Neural crest cell (in vitro differentiated cells): ENCODE measurements at regions not wholly inside any gene's neighbourhood (a gene's known extent, or its start where the extent isn't known, plus 50 kb on each side); places are given as distances from the start of the nearest gene placed in this dataset.

Experiments
- DNase-seq: peaks from one replicate; pipeline ENCODE4 v3.0.0; 2021; ENCODE audit warnings: low read depth, mixed read lengths, low spot score
- H3K27ac Mint-ChIP-seq: one replicate; pipeline ENCODE4 v1.8.0; 2021; ENCODE audit warnings: mild to moderate bottlenecking, mixed read lengths; ENCODE audit not compliant: unreplicated experiment
- H3K27me3 Mint-ChIP-seq: 2 replicates; pipeline ENCODE4 v1.8.0; 2021; ENCODE audit warnings: low read depth, mild to moderate bottlenecking, mixed read lengths
- H3K36me3 Mint-ChIP-seq: 2 replicates; pipeline ENCODE4 v1.8.0; 2021; ENCODE audit warnings: low read depth, mild to moderate bottlenecking, mixed read lengths
- H3K4me1 Mint-ChIP-seq: 2 replicates; pipeline ENCODE4 v1.8.0; 2021; ENCODE audit warnings: mixed read lengths
- H3K4me3 Mint-ChIP-seq: one replicate; pipeline ENCODE4 v1.8.0; 2021; ENCODE audit warnings: mild to moderate bottlenecking, mixed read lengths
- H3K9me3 Mint-ChIP-seq: 2 replicates; pipeline ENCODE4 v1.8.0; 2021; ENCODE audit warnings: mixed read lengths
- TF ChIP-seq, protein P1 (sequence below): fragments of 200-600 bp; sonication (generic); conservative IDR thresholded peaks from 2 replicates; pipeline ENCODE4 v1.5.0; 2021; ENCODE audit warnings: antibody characterized with exemption, mild to moderate bottlenecking

DNA sequence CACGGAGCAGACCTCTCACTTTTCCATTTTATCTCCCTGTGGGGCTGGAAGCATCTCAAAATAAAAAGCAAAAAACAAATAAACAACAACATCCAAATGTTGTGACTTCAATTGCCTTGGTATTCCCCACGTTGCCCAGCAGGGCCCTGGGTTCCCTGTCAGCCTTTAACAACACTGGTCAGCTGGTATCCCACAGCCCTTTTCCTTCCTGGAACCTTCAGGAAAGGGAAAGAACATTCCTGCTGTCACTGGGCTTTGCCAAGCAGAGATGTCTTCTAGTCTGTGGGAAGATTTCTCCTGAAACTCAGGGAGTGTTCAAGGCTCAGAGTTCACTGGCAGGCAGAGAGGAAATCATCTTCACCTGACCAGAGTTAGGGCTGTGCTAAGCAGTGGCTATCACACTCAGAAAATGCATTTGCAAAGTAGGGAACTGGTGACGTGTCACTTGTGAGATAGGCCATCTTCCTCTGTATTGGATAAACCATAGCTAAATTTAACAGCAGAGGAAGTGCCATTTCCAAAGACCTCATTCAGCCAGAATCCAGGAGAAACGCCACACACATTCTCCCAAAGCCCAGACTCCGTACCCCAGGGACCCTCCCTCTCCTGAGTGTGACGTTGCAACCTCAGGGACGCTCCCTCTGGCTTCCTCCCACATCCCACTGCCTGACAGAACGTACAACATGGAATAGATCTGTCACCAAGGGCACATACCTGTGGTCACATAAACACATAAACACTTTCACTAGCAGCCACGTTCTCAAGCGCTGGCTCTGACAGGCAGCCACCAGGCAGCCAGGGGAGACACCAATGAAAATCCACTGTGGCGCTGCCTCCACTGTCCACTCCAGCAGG, 274.0 kb upstream of the DAPK1 start:
- Mint-ChIP-seq H3K4me3 (no peak overlapping the region), H3K4me1 (no peaks in the 10 kb centered on the region), H3K9me3 (no peaks in the 10 kb centered on the region), H3K27me3 (no peaks in the 10 kb centered on the region), H3K27ac (no peak overlapping the region), H3K36me3 (no peaks in the 10 kb centered on the region)
- TF ChIP-seq, protein P1, sequence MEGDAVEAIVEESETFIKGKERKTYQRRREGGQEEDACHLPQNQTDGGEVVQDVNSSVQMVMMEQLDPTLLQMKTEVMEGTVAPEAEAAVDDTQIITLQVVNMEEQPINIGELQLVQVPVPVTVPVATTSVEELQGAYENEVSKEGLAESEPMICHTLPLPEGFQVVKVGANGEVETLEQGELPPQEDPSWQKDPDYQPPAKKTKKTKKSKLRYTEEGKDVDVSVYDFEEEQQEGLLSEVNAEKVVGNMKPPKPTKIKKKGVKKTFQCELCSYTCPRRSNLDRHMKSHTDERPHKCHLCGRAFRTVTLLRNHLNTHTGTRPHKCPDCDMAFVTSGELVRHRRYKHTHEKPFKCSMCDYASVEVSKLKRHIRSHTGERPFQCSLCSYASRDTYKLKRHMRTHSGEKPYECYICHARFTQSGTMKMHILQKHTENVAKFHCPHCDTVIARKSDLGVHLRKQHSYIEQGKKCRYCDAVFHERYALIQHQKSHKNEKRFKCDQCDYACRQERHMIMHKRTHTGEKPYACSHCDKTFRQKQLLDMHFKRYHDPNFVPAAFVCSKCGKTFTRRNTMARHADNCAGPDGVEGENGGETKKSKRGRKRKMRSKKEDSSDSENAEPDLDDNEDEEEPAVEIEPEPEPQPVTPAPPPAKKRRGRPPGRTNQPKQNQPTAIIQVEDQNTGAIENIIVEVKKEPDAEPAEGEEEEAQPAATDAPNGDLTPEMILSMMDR, result no peak
- no peak for DNase-seq

DNA sequence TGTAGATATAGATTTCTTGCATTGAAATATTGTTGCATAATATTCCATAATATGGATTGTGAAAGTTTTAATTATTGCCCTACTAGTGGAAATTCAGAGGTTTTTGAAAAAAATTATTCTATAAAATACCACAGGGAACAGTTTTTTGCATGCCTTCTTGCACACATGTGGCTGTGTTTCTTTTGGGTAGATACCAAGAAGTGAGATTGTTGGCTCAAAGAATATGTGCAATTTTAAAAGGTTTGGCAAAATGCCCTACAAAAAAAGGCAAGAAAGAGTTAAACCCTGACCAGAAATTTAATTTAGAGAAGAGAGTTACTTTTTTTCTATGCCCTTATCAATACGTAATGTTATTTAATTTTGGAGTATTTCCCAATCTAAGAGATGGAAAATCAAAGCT, 270.8 kb upstream of the DAPK1 start:
- Mint-ChIP-seq H3K27me3 (no peaks in the 10 kb centered on the region), H3K9me3 (peaks cover 6% of the 10 kb centered on the region), H3K4me1 (peaks cover 4% of the 10 kb centered on the region), H3K4me3 (no peak overlapping the region), H3K27ac (no peak overlapping the region), H3K36me3 (peaks cover 4% of the 10 kb centered on the region)
- TF ChIP-seq, protein P1, result no peak
- DNase-seq, result no peak

DNA sequence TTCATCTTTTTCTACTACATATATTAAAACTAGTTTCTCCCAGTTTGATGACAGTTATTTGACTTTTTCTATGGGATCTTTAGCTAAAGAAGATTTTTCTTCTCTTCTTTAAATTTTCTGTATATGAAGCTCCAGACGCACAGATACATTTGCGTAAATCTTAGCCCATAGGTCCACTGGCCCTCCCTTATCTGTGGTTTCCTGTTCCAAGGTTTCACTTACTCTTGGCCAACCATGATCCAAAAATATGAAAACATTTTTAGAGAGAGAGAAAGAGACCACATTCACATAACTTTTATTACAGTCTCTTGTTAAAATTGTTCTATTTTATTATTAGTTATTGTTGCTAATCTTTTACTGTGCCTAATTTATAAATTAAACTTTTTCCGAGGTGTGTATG, 270.2 kb upstream of the DAPK1 start:
- Mint-ChIP-seq H3K36me3 (peaks cover 4% of the 10 kb centered on the region), H3K4me3 (no peak overlapping the region), H3K9me3 (peaks cover 6% of the 10 kb centered on the region), H3K27me3 (no peaks in the 10 kb centered on the region), H3K27ac (no peak overlapping the region), H3K4me1 (peaks cover 4% of the 10 kb centered on the region)
- no peak for DNase-seq
- TF ChIP-seq, protein P1, result no peak

DNA sequence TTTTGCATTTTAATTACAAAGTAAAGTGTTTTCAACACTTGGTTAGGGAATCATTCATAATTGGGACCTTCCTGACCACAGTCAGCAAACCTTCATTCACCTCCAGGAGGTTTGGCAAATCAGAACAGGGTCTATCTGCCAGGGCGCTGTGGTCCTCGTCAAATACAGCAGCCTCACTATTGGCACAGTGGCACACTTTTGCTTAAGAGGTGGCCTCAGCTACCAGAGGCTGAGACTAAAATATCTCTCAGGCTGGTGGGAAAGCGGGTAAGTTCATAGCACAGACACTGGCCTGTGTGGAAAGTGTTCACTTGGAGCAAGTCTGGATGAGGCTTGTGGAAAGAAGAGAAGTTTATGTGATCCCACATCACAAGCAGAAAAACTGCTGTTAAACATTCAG, 268.6 kb upstream of the DAPK1 start:
- DNase-seq, result no peak
- TF ChIP-seq, protein P1, result no peak
- no peak overlapping the region for H3K27ac Mint-ChIP-seq
- H3K4me1 Mint-ChIP-seq, result peaks cover 4% of the 10 kb centered on the region
- peaks cover 4% of the 10 kb centered on the region for H3K36me3 Mint-ChIP-seq
- no peak overlapping the region for H3K4me3 Mint-ChIP-seq
- no peaks in the 10 kb centered on the region for H3K27me3 Mint-ChIP-seq
- H3K9me3 Mint-ChIP-seq, result peaks cover 11% of the 10 kb centered on the region

DNA sequence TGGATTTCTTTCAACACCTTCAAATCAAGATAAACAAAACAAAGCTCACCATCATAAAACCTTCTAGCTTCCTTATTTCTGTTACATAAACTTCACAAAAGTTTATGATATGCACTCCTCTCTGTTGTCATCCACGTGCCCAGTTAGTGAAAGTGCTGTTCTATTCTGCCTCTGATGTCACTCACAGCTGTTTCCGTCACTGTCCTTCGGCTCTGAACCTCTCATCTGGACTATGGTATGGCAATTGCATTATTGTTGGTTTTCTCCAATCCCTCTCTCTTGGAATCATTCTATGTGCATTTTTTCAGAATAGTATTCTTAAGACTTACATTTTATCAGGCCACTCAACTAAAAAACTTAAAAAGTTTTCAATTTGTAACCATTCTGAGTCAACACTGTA, 264.2 kb upstream of the DAPK1 start:
- no peak for DNase-seq
- no peak overlapping the region for H3K27ac Mint-ChIP-seq
- H3K4me1 Mint-ChIP-seq, result peaks cover 4% of the 10 kb centered on the region
- TF ChIP-seq, protein P1, result no peak
- peaks cover 11% of the 10 kb centered on the region for H3K9me3 Mint-ChIP-seq
- H3K4me3 Mint-ChIP-seq, result no peak overlapping the region
- H3K27me3 Mint-ChIP-seq, result no peaks in the 10 kb centered on the region
- peaks cover 4% of the 10 kb centered on the region for H3K36me3 Mint-ChIP-seq
